ENCODE measurements at regions not wholly inside any gene's neighbourhood (a gene's known extent, or its start where the extent isn't known, plus 50 kb on each side); places are given as distances from the start of the nearest gene placed in this dataset.

- TF ChIP-seq CTCF (IDR thresholded peaks at IDR 0.05) (no peak), EP300 (IDR thresholded peaks at IDR 0.05) (no peak), POLR2A (IDR thresholded peaks at IDR 0.05) (no peak), POLR2AphosphoS5 (IDR thresholded peaks at IDR 0.05) (no peak)
Observed at GRCh38 chr13:79810018-79810417, 329.1 kb downstream of the NDFIP2 start.
